ENCODE measurements at regions not wholly inside any gene's neighbourhood (a gene's known extent, or its start where the extent isn't known, plus 50 kb on each side); places are given as distances from the start of the nearest gene placed in this dataset.

DNA sequence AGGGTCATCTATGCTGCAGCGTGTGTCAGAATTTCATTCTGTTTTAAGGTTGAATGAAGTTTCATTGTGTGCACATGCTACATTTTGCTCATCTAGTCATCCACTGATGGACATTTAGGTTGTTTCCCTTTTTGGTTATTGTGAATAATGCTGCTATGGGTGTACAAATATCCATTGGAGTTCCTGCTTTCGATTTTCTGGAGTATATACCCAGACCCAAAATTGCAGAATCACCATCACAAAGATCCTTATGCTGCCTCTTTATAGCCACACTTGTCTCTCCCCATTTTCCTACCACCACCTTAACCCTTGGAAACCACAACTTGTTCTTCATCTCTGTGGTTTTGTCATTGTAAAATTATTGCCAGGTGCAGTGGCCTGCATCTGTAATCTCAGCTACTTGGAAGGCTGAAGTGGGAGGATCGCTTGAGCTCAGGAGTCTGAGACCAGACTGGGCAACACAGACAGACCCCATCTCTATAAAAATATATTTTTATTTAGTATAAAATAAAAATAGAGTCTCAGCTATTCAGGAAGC is 166.2 kb downstream of the HSD17B3 start:
- H3K27ac ChIP-seq, result peak overlapping the region; percentile 82
- no peaks in the 10 kb centered on the region for H3K27me3 ChIP-seq (ENCODE audit: low read depth)
- ATAC-seq, result no peak
- intact Hi-C loops (cut with DNase I), result no loop called here
- DNase-seq, result no peak
- H3K36me3 ChIP-seq, result no peaks in the 10 kb centered on the region
- peaks cover 38% of the 10 kb centered on the region for H3K4me1 ChIP-seq
- no peak overlapping the region for H3K4me3 ChIP-seq
- no peaks in the 10 kb centered on the region for H3K9me3 ChIP-seq
- TF ChIP-seq, protein P1, sequence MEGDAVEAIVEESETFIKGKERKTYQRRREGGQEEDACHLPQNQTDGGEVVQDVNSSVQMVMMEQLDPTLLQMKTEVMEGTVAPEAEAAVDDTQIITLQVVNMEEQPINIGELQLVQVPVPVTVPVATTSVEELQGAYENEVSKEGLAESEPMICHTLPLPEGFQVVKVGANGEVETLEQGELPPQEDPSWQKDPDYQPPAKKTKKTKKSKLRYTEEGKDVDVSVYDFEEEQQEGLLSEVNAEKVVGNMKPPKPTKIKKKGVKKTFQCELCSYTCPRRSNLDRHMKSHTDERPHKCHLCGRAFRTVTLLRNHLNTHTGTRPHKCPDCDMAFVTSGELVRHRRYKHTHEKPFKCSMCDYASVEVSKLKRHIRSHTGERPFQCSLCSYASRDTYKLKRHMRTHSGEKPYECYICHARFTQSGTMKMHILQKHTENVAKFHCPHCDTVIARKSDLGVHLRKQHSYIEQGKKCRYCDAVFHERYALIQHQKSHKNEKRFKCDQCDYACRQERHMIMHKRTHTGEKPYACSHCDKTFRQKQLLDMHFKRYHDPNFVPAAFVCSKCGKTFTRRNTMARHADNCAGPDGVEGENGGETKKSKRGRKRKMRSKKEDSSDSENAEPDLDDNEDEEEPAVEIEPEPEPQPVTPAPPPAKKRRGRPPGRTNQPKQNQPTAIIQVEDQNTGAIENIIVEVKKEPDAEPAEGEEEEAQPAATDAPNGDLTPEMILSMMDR (IDR thresholded peaks at IDR 0.05), result no peak

DNA sequence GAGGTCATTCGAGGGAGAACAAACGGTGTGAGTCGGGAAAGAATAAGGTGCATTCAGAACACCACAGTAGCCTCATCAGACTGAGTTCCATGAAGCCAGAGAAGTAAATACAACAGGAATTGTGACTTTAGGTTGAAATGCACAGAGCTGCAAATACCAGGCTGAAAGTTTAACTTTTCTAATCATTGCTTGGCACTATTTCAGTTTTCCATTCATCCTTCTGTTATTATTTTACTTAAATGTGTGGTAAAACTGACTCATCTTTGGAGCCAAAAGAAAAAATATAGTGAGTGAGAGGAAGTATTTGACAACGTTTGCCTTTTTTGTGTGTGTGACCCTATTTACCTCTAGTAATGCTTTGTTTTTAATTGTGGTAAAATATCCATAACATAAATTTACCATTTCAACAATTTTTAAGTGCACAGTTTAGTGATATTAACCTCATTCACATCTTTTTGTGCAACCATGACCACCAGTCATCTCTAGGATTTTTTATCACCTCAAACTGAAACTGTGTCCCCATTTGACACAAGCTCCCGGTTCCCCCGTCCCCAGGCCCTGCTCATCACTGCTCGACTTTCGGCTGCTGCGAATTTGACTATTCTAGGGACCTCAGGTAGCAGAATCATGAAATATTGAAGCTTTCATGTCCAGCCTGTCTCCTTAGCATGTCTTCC is 166.8 kb downstream of the HSD17B3 start:
- H3K4me1 ChIP-seq, result peaks cover 36% of the 10 kb centered on the region
- H3K27me3 ChIP-seq (ENCODE audit: low read depth), result no peaks in the 10 kb centered on the region
- no peaks in the 10 kb centered on the region for H3K36me3 ChIP-seq
- H3K9me3 ChIP-seq, result no peaks in the 10 kb centered on the region
- DNase-seq, result no peak
- intact Hi-C loops (cut with DNase I), result no loop called here
- H3K4me3 ChIP-seq, result no peak overlapping the region
- ATAC-seq, result no peak
- H3K27ac ChIP-seq, result no peak overlapping the region
- TF ChIP-seq, protein P1 (IDR thresholded peaks at IDR 0.05), result no peak

GRCh38 chr9:96133321-96134021 is 168.5 kb downstream of the HSD17B3 start:
- no peak for DNase-seq

DNA sequence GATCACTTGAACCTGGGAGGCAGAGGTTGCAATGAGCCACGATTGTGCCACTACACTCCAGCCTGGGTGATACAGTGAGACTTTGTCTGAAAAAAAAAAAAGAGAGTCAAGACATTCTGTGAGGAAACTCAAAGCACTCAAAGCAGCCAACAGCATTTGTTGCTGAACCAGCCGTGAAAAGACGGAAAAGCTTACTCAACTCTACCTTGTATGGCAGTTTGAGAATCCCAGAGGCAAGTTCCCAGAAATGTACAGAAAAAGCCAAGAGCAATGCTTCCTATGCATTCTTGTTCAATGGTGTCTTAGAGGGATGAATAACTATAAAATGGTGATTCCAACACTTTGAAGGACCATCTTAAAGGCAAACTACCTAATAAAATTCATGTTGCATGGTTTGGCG is 170.2 kb downstream of the HSD17B3 start:
- TF ChIP-seq, protein P1 (IDR thresholded peaks at IDR 0.05), result no peak
- Histone ChIP-seq H3K36me3 (no peaks in the 10 kb centered on the region), H3K27ac (no peak overlapping the region), H3K4me3 (no peak overlapping the region), H3K4me1 (peaks cover 5% of the 10 kb centered on the region), H3K9me3 (no peaks in the 10 kb centered on the region), H3K27me3 (ENCODE audit: low read depth) (no peaks in the 10 kb centered on the region)
- DNase-seq (no peak), ATAC-seq (no peak)
- intact Hi-C loops (cut with DNase I), result no loop called here

More at GRCh38 chr9:96133321-96134021, 168.5 kb downstream of the HSD17B3 start:
- Histone ChIP-seq H3K9me3 (no peaks in the 10 kb centered on the region), H3K36me3 (no peaks in the 10 kb centered on the region), H3K4me1 (peaks cover 19% of the 10 kb centered on the region), H3K27me3 (ENCODE audit: low read depth) (no peaks in the 10 kb centered on the region), H3K4me3 (no peak overlapping the region), H3K27ac (no peak overlapping the region)
- ATAC-seq, result no peak
- TF ChIP-seq, protein P1 (IDR thresholded peaks at IDR 0.05), result no peak
- intact Hi-C loops (cut with DNase I), result no loop called here

- Histone ChIP-seq H3K4me1 (no peaks in the 10 kb centered on the region), H3K4me3 (no peak overlapping the region), H3K9me3 (no peaks in the 10 kb centered on the region), H3K27me3 (ENCODE audit: low read depth) (no peaks in the 10 kb centered on the region), H3K27ac (no peak overlapping the region), H3K36me3 (no peaks in the 10 kb centered on the region)
- TF ChIP-seq, protein P1 (IDR thresholded peaks at IDR 0.05), result no peak
- no peak for DNase-seq
- no peak for ATAC-seq
- intact Hi-C loops (cut with DNase I), result no loop called here
These were observed 171.0 kb downstream of the HSD17B3 start for GRCh38 chr9:96130970-96131369.
